ENCODE measurements at regions not wholly inside any gene's neighbourhood (a gene's known extent, or its start where the extent isn't known, plus 50 kb on each side); places are given as distances from the start of the nearest gene placed in this dataset.
A peak's percentile ranks its signal among the peaks of the same experiment; 100 is the strongest.
"Not testable (repeated sequence)": the region's sequence is repeated elsewhere in the genome, so short reads cannot be mapped to it uniquely, and the experiment has no call there.

GRCh38 chr1:148679050-148679786 is 69.4 kb upstream of the NUDT4B start:
- peak overlapping the region; percentile 34 to 57 for H3K27ac Mint-ChIP-seq
- not testable (repeated sequence) for H3K27me3 Mint-ChIP-seq, H3K9me3 Mint-ChIP-seq, H3K4me1 Mint-ChIP-seq
- H3K4me3 Mint-ChIP-seq = peak overlapping the region; percentile 80 to 81
- DNase-seq = peak; percentile 50 to 77
- ATAC-seq = peak; percentile 92

DNA sequence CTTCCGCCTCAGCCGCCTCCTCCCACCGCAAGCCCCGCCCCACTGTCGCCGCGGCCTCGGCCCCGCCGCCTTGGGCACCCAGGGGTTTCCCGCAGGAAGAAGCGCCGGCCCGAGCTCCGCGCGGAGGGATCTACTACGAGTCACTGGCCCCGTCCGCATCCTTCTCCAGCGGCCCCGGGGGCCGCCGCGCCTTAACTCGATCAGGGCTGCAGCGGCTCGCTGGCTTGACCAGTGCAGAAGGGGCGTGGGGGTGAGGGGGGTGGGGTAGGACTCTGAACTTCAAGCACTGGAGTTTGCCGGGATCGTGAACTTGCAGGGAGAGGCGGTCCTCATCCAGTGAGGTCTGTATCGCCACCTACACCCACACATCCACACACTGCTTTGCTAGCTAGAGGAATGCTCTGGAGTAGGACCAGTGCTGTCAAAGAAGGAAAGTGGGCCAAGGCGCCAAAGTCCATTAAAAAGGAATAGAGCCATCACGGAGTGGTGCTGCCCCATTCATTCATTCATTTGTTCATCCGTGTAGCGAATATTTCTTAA is 68.7 kb upstream of the NUDT4B start:
- not testable (repeated sequence) for DNase-seq, H3K27me3 Mint-ChIP-seq, H3K4me1 Mint-ChIP-seq, H3K9me3 Mint-ChIP-seq
- peak overlapping the region; percentile 34 to 57 for H3K27ac Mint-ChIP-seq
- peak overlapping the region; percentile 80 to 81 for H3K4me3 Mint-ChIP-seq
- peak; percentile 90 for ATAC-seq

- not testable (repeated sequence) for DNase-seq, ATAC-seq, H3K4me3 Mint-ChIP-seq, H3K27me3 Mint-ChIP-seq, H3K4me1 Mint-ChIP-seq, H3K9me3 Mint-ChIP-seq, H3K27ac Mint-ChIP-seq
These were observed 61.8 kb upstream of the NUDT4B start for GRCh38 chr1:148686735-148687134.

- not testable (repeated sequence) for H3K27me3 Mint-ChIP-seq, ATAC-seq, H3K4me3 Mint-ChIP-seq, DNase-seq, H3K9me3 Mint-ChIP-seq, H3K27ac Mint-ChIP-seq, H3K4me1 Mint-ChIP-seq
These were observed 61.2 kb upstream of the NUDT4B start for GRCh38 chr1:148687376-148687775.

Measured in stimulated activated naive CD8-positive, alpha-beta T cell treated with anti-CD3 and anti-CD28 coated beads, Interleukin-15, amount 100 ng/mL, for 72 hours (primary cell).